Tibial nerve (tissue), 4 donors: ENCODE measurements at regions not wholly inside any gene's neighbourhood (a gene's known extent, or its start where the extent isn't known, plus 50 kb on each side); places are given as distances from the start of the nearest gene placed in this dataset.
A peak's percentile ranks its signal among the peaks of the same experiment; 100 is the strongest.

Experiments used
- DNase-seq, 2 donors: peaks; one replicate each; pipeline ENCODE4 v3.0.0-alpha.2; 2019; ENCODE audit warnings: low spot score in 2 of 2
- H3K27ac ChIP-seq, 4 donors: fragments of 200-600 bp; sonication (generic) in 3 of 4; one replicate each; pipeline ENCODE4 v1.5.1; 2017 to 2019; ENCODE audit warnings: mild to moderate bottlenecking in 1 of 4
- H3K27me3 ChIP-seq, 2 donors: fragments of 200-600 bp; sonication (generic) in 1 of 2; one replicate each; pipeline versions ENCODE4 v1.5.1 to v1.6.0; 2017 to 2019
- H3K36me3 ChIP-seq, 3 donors: fragments of 200-600 bp; sonication (generic); one replicate each; pipeline ENCODE4 v1.5.1; 2018 to 2019
- H3K4me1 ChIP-seq, 4 donors: fragments of 200-600 bp; sonication (generic) in 3 of 4; one replicate each; pipeline ENCODE4 v1.5.1; 2017 to 2019
- H3K4me3 ChIP-seq, 4 donors: fragments of 200-600 bp; sonication (generic) in 3 of 4; one replicate each; pipeline ENCODE4 v1.5.1; 2017 to 2019; ENCODE audit warnings: mild to moderate bottlenecking in 1 of 4, moderate library complexity in 1 of 4
- H3K9me3 ChIP-seq, 4 donors: fragments of 200-600 bp; sonication (generic) in 3 of 4; one replicate each; pipeline ENCODE4 v1.5.1; 2017 to 2019
- CTCF ChIP-seq, 5 experiments: fragments of 200-600 bp in 3 of 5; fragments of 450-650 bp in 2 of 5; sonication (generic) in 3 of 5; IDR thresholded peaks; one replicate each; pipeline ENCODE4 v1.5.1; 2016 to 2019; ENCODE audit warnings: antibody characterized with exemption in 5 of 5, mild to moderate bottlenecking in 3 of 5, moderate library complexity in 2 of 5
- EP300 ChIP-seq, 2 donors: sonication (generic); formaldehyde crosslinking; IDR thresholded peaks; one replicate each; pipeline ENCODE4 v1.6.1; 2017; ENCODE audit warnings: antibody characterized with exemption in 2 of 2, mild to moderate bottlenecking in 1 of 2
- POLR2A ChIP-seq, 2 donors: fragments of 450-650 bp; IDR thresholded peaks; one replicate each; pipeline ENCODE4 v1.6.1; 2017; ENCODE audit warnings: antibody characterized with exemption in 2 of 2, mild to moderate bottlenecking in 2 of 2, moderate library complexity in 2 of 2
- WGBS, 2 donors: methylation state at CpG; one replicate each; pipeline ENCODE4 v1.1.5; 2018; 5-methylcytosine and 5-hydroxymethylcytosine counted together

GRCh38 chr15:95454403-95455262 is 875.9 kb upstream of the NR2F2 start:
- H3K9me3 ChIP-seq = no peaks in the 10 kb centered on the region
- H3K27me3 ChIP-seq = no peaks in the 10 kb centered on the region
- H3K27ac ChIP-seq = no peak overlapping the region
- H3K36me3 ChIP-seq = no peaks in the 10 kb centered on the region
- DNase-seq = no peak
- 57 to 64% methylated on average over 10 of the region's 10 CpGs for WGBS, 2 donors
- H3K4me1 ChIP-seq = peaks cover 0 to 49% (median 19%) of the 10 kb centered on the region in 4 donors
- H3K4me3 ChIP-seq = no peak overlapping the region
- TF ChIP-seq EP300 (IDR thresholded peaks at IDR 0.05) = no peak
- TF ChIP-seq CTCF (IDR thresholded peaks at IDR 0.05) = no peak
- TF ChIP-seq POLR2A (IDR thresholded peaks at IDR 0.05) = no peak

DNA sequence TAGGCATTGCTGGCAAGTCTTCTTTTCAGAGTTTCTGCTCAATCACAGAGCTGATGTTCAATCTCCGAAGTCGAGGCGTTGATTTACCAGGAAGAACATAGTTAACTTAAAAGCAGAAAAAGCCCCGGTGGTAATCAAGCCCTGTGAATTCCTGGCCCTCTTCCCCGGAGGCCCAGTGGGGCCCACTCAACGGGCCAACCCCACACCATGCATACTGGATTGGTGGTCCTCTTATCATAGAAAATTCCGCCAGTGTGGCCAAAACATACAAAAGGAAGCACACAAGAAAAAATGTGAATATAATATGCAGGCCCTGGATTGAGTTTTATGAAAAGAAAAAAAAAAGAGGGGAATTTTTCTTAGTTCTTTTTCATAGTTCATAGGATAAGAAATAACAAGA is 873.0 kb upstream of the NR2F2 start:
- H3K27ac ChIP-seq = peak overlapping the region; percentile 4 to 87 (median 56)
- 39 to 40% methylated on average over 7 of the region's 7 CpGs for WGBS, 2 donors
- H3K4me3 ChIP-seq = no peak overlapping the region
- TF ChIP-seq POLR2A (IDR thresholded peaks at IDR 0.05) (no peak), CTCF (IDR thresholded peaks at IDR 0.05) (no peak), EP300 (IDR thresholded peaks at IDR 0.05) (no peak)
- H3K4me1 ChIP-seq = peaks cover 0 to 50% (median 23%) of the 10 kb centered on the region in 4 donors
- H3K27me3 ChIP-seq = no peaks in the 10 kb centered on the region
- no peak for DNase-seq
- H3K36me3 ChIP-seq = no peaks in the 10 kb centered on the region
- no peaks in the 10 kb centered on the region for H3K9me3 ChIP-seq

GRCh38 chr15:95458721-95459120 is 871.8 kb upstream of the NR2F2 start:
- Histone ChIP-seq H3K27ac (peak overlapping the region in 2 of 4 donors; percentile 77 to 87), H3K4me1 (peaks cover 0 to 52% (median 21%) of the 10 kb centered on the region in 4 donors), H3K4me3 (no peak overlapping the region), H3K36me3 (no peaks in the 10 kb centered on the region), H3K9me3 (no peaks in the 10 kb centered on the region), H3K27me3 (no peaks in the 10 kb centered on the region)
- no peak for TF ChIP-seq EP300 (IDR thresholded peaks at IDR 0.05)
- TF ChIP-seq CTCF (IDR thresholded peaks at IDR 0.05) = no peak
- no peak for TF ChIP-seq POLR2A (IDR thresholded peaks at IDR 0.05)
- DNase-seq = no peak
- 12 to 23% methylated on average over 2 of the region's 2 CpGs for WGBS, 2 donors

DNA sequence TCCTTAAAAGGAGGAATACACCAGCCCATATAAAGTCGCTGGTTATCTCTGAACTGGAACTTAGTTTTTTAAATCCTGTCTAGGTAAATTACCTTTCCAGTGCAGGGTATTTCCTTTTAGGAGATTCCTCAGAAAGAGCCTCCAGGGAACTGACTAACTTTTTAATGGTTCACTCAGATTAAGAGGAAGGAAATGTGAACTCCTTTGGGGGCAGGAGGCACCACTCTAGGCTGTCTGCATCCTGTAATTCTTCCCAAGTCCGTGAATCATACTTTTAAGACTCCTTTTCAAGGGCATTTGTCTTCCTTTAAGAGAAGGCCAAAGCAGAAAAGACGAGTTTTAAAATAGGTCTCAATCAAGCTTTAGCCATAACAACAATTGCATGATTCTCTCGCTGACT is 871.2 kb upstream of the NR2F2 start:
- Histone ChIP-seq H3K4me3 (no peak overlapping the region), H3K27me3 (no peaks in the 10 kb centered on the region), H3K36me3 (no peaks in the 10 kb centered on the region), H3K9me3 (no peaks in the 10 kb centered on the region), H3K27ac (peak overlapping the region in 2 of 4 donors; percentile 77 to 79), H3K4me1 (peaks cover 0 to 52% (median 21%) of the 10 kb centered on the region in 4 donors)
- no peak for DNase-seq
- TF ChIP-seq EP300 (IDR thresholded peaks at IDR 0.05) (peak in 1 of 2 donors; percentile 12), CTCF (IDR thresholded peaks at IDR 0.05) (no peak)
- WGBS, 2 donors = 56 to 63% methylated on average over 4 of the region's 4 CpGs

DNA sequence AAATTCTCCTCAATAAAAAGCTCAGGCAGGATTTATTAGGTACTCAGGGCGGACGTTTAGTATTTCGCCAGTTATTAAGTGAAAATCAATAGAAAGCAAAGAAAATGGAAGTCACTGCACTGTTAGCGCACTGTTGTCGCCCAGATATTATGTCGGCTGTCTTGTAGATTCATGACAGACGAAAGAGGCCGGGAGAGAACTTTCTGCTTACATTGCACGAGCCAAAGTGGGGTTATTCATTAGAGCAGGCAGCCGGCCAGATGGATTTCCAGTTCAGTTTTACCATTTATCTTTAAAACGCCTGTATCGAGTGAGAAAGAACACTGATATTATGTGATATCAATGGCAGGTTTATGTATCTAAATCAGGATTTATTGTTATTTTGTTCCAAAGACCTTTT is 866.0 kb upstream of the NR2F2 start:
- Histone ChIP-seq H3K27ac (peak overlapping the region; percentile 13 to 80 (median 58)), H3K36me3 (no peaks in the 10 kb centered on the region), H3K4me3 (peak overlapping the region in 2 of 4 donors; percentile 1 to 8), H3K9me3 (no peaks in the 10 kb centered on the region), H3K4me1 (peaks cover 0 to 53% (median 8%) of the 10 kb centered on the region in 4 donors), H3K27me3 (no peaks in the 10 kb centered on the region)
- TF ChIP-seq POLR2A (IDR thresholded peaks at IDR 0.05) = no peak
- peak in 1 of 2 donors; percentile 20 for TF ChIP-seq EP300 (IDR thresholded peaks at IDR 0.05)
- TF ChIP-seq CTCF (IDR thresholded peaks at IDR 0.05) = no peak
- no peak for DNase-seq
- WGBS, 2 donors = 43 to 47% methylated on average over 12 of the region's 12 CpGs
